Erythroblast (primary cell): ENCODE measurements at regions not wholly inside any gene's neighbourhood (a gene's known extent, or its start where the extent isn't known, plus 50 kb on each side); places are given as distances from the start of the nearest gene placed in this dataset.

Experiments
- DNase-seq, 2 experiments: peaks; one replicate each; lab custom pipeline; 2025; lab: John Stamatoyannopoulos, UW
- GATA1 ChIP-seq: IDR thresholded peaks from 2 replicates; pipeline ENCODE4 v1.6.1; 2011; ENCODE audit warnings: low read depth, mild to moderate bottlenecking, control low read depth, low read length, moderate library complexity
- POLR2A ChIP-seq: IDR thresholded peaks from 2 replicates; pipeline ENCODE4 v1.6.1; 2011; ENCODE audit warnings: mild to moderate bottlenecking, low read length

GRCh38 chr3:124108446-124108845 is 116.5 kb upstream of the ROPN1 start:
- TF ChIP-seq GATA1 (no peak), POLR2A (no peak)
- peak in 1 of 2 experiments; percentile 1 for DNase-seq

GRCh38 chr3:124113485-124113884 is 121.6 kb upstream of the ROPN1 start:
- no peak for TF ChIP-seq POLR2A
- TF ChIP-seq GATA1, result no peak
- no peak for DNase-seq

- TF ChIP-seq POLR2A (no peak), GATA1 (no peak)
- no peak for DNase-seq
These were observed 123.4 kb upstream of the ROPN1 start for GRCh38 chr3:124115279-124115678.

DNA sequence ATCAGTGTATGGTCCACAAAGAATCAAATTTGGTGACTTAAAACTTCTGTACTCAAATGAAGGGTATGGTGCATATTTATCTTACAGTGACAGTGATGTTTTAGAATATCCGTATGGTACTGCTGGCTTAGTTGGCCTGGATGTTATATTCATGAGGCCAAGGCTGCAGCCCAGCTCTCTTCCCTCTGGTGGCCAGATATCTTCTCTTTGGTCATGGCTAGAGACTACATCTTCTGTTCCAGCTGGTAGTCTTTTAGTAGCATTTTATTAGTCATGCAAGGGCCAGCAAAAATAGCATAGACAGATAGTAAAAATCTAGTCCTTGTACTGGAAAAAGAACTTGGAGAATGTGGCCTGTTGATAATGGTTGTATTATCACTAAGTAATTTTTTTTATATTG is 124.0 kb upstream of the ROPN1 start:
- TF ChIP-seq GATA1 (no peak), POLR2A (no peak)
- DNase-seq, result no peak

DNA sequence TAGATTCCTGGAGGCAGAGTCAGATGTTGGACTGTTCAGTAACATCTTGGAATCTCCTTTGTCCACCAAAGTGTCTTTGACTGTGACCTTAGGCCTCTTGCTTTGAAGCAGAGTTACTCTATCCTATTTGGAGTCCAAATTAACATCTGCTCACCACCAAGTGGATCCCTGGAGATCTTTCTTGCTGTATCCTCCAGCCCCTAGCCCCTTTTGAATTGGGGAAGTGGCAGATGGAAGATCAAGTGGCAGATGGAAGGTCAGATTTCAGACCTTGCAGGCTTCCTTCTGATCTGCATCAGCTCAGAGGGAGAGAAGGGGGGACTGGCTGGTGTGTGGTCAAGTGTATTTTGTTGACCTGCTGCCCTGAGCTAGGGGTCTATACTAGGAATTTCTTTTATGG is 125.0 kb upstream of the ROPN1 start:
- TF ChIP-seq POLR2A (no peak), GATA1 (no peak)

GRCh38 chr3:124117486-124117885 is 125.6 kb upstream of the ROPN1 start:
- TF ChIP-seq GATA1, result no peak
- no peak for TF ChIP-seq POLR2A
- no peak for DNase-seq

More for the DNA sequence above, 125.0 kb upstream of the ROPN1 start:
- DNase-seq, result no peak

GRCh38 chr3:124118397-124118796 is 126.5 kb upstream of the ROPN1 start:
- no peak for DNase-seq
- TF ChIP-seq POLR2A, result no peak
- TF ChIP-seq GATA1, result no peak

GRCh38 chr3:124119056-124119716 is 127.3 kb upstream of the ROPN1 start:
- no peak for DNase-seq
- TF ChIP-seq POLR2A, result no peak
- no peak for TF ChIP-seq GATA1

GRCh38 chr3:124121379-124122312 is 129.7 kb upstream of the ROPN1 start:
- no peak for DNase-seq
- no peak for TF ChIP-seq POLR2A
- no peak for TF ChIP-seq GATA1

- TF ChIP-seq GATA1 (no peak), POLR2A (no peak)
- DNase-seq, result no peak
These were observed 133.4 kb upstream of the ROPN1 start for GRCh38 chr3:124125315-124125714.

DNA sequence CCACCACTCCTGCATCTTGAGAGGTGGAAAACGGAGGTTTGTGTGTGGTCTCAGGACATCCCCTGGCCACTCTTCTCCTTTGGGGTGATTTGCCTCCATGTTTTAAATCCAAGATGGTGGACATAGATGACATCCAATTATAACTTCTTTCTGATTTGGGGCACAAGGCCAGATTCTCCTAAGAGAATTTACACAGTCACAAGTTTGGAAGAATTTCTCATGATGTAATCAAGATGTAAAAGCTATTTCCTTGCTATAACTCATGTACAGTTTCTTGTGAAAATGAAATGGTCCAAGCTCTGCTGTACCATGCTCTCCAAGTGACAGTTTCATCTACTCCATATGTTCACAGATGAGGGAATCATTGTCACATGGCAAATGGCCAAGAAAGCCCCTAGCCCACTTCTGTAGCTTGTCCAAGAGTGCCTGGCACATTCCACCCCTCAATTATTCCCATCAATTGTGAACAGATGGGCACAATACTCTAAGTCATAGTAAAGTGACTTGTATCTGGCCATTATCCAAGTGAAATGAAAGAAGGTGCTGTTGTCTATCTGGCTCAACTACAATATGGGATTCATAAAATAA is 134.6 kb upstream of the ROPN1 start:
- TF ChIP-seq GATA1 (no peak), POLR2A (no peak)
- DNase-seq, result no peak

DNA sequence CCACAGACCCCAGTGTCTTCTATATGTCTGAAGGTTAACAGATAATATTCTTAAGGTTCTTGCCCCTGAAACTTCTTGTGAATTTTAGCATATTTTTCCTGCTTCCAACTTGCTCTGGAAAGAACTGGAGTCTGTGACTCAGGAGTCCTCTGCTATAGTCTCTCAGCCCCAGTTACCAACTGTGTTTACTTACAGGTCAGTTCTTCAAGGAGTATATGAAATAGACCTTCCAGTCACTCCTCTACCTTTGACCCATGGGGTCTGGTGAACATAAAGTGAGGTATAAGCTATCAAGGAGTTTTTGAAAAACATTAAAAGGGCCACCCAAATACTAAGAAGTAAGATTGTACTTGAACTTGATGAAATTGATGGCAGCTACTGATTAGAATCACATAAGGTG is 139.2 kb upstream of the ROPN1 start:
- no peak for TF ChIP-seq POLR2A

GRCh38 chr3:124131580-124131979 is 139.7 kb upstream of the ROPN1 start:
- no peak for TF ChIP-seq POLR2A
- TF ChIP-seq GATA1, result no peak
- DNase-seq, result no peak

More for the DNA sequence above, 139.2 kb upstream of the ROPN1 start:
- no peak for DNase-seq

- no peak for DNase-seq
- TF ChIP-seq POLR2A (no peak), GATA1 (no peak)
These were observed 140.9 kb upstream of the ROPN1 start for GRCh38 chr3:124132813-124133212.
